H1 (cell line): ENCODE measurements at regions not wholly inside any gene's neighbourhood (a gene's known extent, or its start where the extent isn't known, plus 50 kb on each side); places are given as distances from the start of the nearest gene placed in this dataset.

Source experiments
- CTCF ChIA-PET: fragments of 300-600 bp; sonication (Branson Sonifier 250); formaldehyde crosslinking; loops from one replicate; lab custom pipeline; 2021; ENCODE audit not compliant: partially characterized antibody; lab: Charles Lee
- POLR2A ChIA-PET: fragments of 300-600 bp; sonication (Branson Sonifier 250); formaldehyde crosslinking; loops from one replicate; lab custom pipeline; 2021; ENCODE audit warnings: inconsistent platforms; ENCODE audit not compliant: partially characterized antibody; lab: Charles Lee
- DNase-seq, 2 experiments: peaks; one replicate each; pipeline versions ENCODE4 v3.0.0 to v3.0.0-alpha.2; 2010 to 2022; ENCODE audit warnings: low spot score in 2 of 2, low read depth in 1 of 2, mixed read lengths in 1 of 2
- FAIRE-seq: peaks from 2 replicates; lab custom pipeline; 2011; peaks lifted over from hg19 to GRCh38; lab: Jason Lieb, UNC
- H2AFZ ChIP-seq: 2 replicates; pipeline ENCODE4 v1.8.1; 2012; ENCODE audit warnings: low read length, inconsistent platforms
- H2AK5ac ChIP-seq: 2 replicates; pipeline ENCODE4 v1.6.1; 2013; ENCODE audit warnings: low read depth, low read length
- H2BK120ac ChIP-seq: replicated peaks from 2 replicates; pipeline ENCODE3; 2013; ENCODE audit warnings: low read depth, low read length, inconsistent platforms
- H2BK12ac ChIP-seq: 2 replicates; pipeline ENCODE4 v1.6.1; 2013; ENCODE audit warnings: low read depth, low read length
- H2BK15ac ChIP-seq: 2 replicates; pipeline ENCODE4 v1.6.1; 2013; ENCODE audit warnings: low read length
- H2BK20ac ChIP-seq: 2 replicates; pipeline ENCODE4 v1.6.1; 2013; ENCODE audit warnings: low read length
- H2BK5ac ChIP-seq: 2 replicates; pipeline ENCODE4 v1.6.1; 2013; ENCODE audit warnings: low read depth, low read length
- H3K14ac ChIP-seq: 2 replicates; pipeline ENCODE4 v1.6.1; 2013; ENCODE audit warnings: inconsistent platforms; ENCODE audit not compliant: insufficient read length
- H3K18ac ChIP-seq: 2 replicates; pipeline ENCODE4 v1.6.1; 2013; ENCODE audit warnings: low read length; ENCODE audit errors: extremely low read depth
- H3K23ac ChIP-seq: 2 replicates; pipeline ENCODE4 v1.6.1; 2013; ENCODE audit warnings: inconsistent platforms; ENCODE audit not compliant: insufficient read length
- H3K23me2 ChIP-seq: 2 replicates; pipeline ENCODE4 v1.6.1; 2013; ENCODE audit warnings: low read depth, low read length
- H3K27ac ChIP-seq: 2 replicates; pipeline ENCODE4 v1.6.1; 2011; ENCODE audit warnings: low read depth, low read length, inconsistent platforms
- H3K27me3 ChIP-seq, 4 experiments: replicated peaks in 1 of 4; 1 replicate in 1 of 4; 2 replicates in 3 of 4; pipeline versions ENCODE4 v1.6.1 to v1.8.1; 2011 to 2013; ENCODE audit warnings: low read length in 3 of 4, mild to moderate bottlenecking in 3 of 4, inconsistent platforms in 2 of 4, mixed read lengths in 2 of 4, moderate library complexity in 1 of 4; ENCODE audit not compliant: control insufficient read depth in 3 of 4, insufficient read depth in 3 of 4; ENCODE audit errors: extremely low read depth in 1 of 4
- H3K36me3 ChIP-seq, 4 experiments: 2 replicates each; pipeline versions ENCODE4 v1.6.1 to v1.8.1; 2011 to 2013; ENCODE audit warnings: mild to moderate bottlenecking in 4 of 4, low read length in 3 of 4, moderate library complexity in 2 of 4, control low read depth in 1 of 4, inconsistent platforms in 1 of 4; ENCODE audit not compliant: insufficient read depth in 4 of 4, control insufficient read depth in 2 of 4
- H3K4ac ChIP-seq: replicated peaks from 2 replicates; pipeline ENCODE3; 2013; ENCODE audit warnings: low read length, low read depth, mixed read lengths, inconsistent platforms; ENCODE audit not compliant: insufficient read length
- H3K4me1 ChIP-seq, 4 experiments: replicated peaks in 1 of 4; 1 replicate in 1 of 4; 2 replicates in 3 of 4; pipeline versions ENCODE4 v1.6.1 to v1.8.1; 2011 to 2013; ENCODE audit warnings: low read length in 3 of 4, inconsistent platforms in 2 of 4, mixed read lengths in 1 of 4; ENCODE audit not compliant: insufficient read depth in 4 of 4, control insufficient read depth in 3 of 4
- H3K4me2 ChIP-seq, 2 experiments: 2 replicates each; pipeline versions ENCODE4 v1.6.1 to v1.8.1; 2011 to 2013; ENCODE audit warnings: low read depth in 2 of 2, low read length in 2 of 2, control low read depth in 1 of 2, inconsistent platforms in 1 of 2, mild to moderate bottlenecking in 1 of 2; ENCODE audit not compliant: insufficient read depth in 1 of 2
- H3K4me3 ChIP-seq, 4 experiments: fragments of 200-600, 300-600 bp in 1 of 4; sonication (generic), shearing (Covaris generic), sonication (Bioruptor Twin) in 1 of 4; 2 replicates each; pipeline versions ENCODE4 v1.5.1 to v1.8.1; 2011 to 2016; ENCODE audit warnings: low read length in 4 of 4, low read depth in 3 of 4, control low read depth in 2 of 4, inconsistent platforms in 2 of 4, mild to moderate bottlenecking in 2 of 4, mixed read lengths in 1 of 4, moderate library complexity in 1 of 4; ENCODE audit not compliant: insufficient read depth in 2 of 4; ENCODE audit errors: extremely low read depth in 1 of 4
- H3K56ac ChIP-seq: replicated peaks from 2 replicates; pipeline ENCODE3; 2013; ENCODE audit warnings: low read depth, mild to moderate bottlenecking, mixed read lengths, low read length, inconsistent platforms; ENCODE audit not compliant: insufficient read length
- H3K79me1 ChIP-seq: 2 replicates; pipeline ENCODE4 v1.6.1; 2013; ENCODE audit warnings: low read depth, low read length, control low read depth
- H3K79me2 ChIP-seq, 2 experiments: 2 replicates each; pipeline versions ENCODE4 v1.6.1 to v1.8.1; 2012 to 2013; ENCODE audit warnings: low read length in 2 of 2, mild to moderate bottlenecking in 2 of 2, inconsistent platforms in 1 of 2; ENCODE audit not compliant: insufficient read depth in 2 of 2, control insufficient read depth in 1 of 2
- H3K9ac ChIP-seq, 4 experiments: replicated peaks in 1 of 4; 1 replicate in 1 of 4; 2 replicates in 3 of 4; pipeline versions ENCODE4 v1.6.1 to v1.8.1; 2011 to 2013; ENCODE audit warnings: low read depth in 3 of 4, low read length in 3 of 4, control low read depth in 2 of 4, mild to moderate bottlenecking in 2 of 4, moderate library complexity in 2 of 4, inconsistent platforms in 1 of 4; ENCODE audit errors: extremely low read depth in 1 of 4
- H3K9me3 ChIP-seq, 2 experiments: 2 replicates each; pipeline versions ENCODE4 v1.6.1 to v1.8.1; 2012 to 2013; ENCODE audit warnings: mild to moderate bottlenecking in 2 of 2, moderate library complexity in 2 of 2, control low read depth in 1 of 2, inconsistent platforms in 1 of 2, low read depth in 1 of 2, low read length in 1 of 2, mixed read lengths in 1 of 2; ENCODE audit not compliant: insufficient read depth in 2 of 2
- H4K20me1 ChIP-seq, 2 experiments: replicated peaks in 1 of 2; 2 replicates each; pipeline versions ENCODE3 to v1.8.1; 2011 to 2013; ENCODE audit warnings: inconsistent platforms in 2 of 2, low read length in 2 of 2, mild to moderate bottlenecking in 1 of 2; ENCODE audit not compliant: insufficient read depth in 2 of 2, control insufficient read depth in 1 of 2
- H4K5ac ChIP-seq: 2 replicates; pipeline ENCODE4 v1.6.1; 2013; ENCODE audit warnings: low read length, low read depth, mixed read lengths, inconsistent platforms; ENCODE audit not compliant: insufficient read length
- H4K8ac ChIP-seq: 2 replicates; pipeline ENCODE4 v1.8.0; 2013; ENCODE audit warnings: mild to moderate bottlenecking, moderate library complexity, low read length, inconsistent platforms; ENCODE audit not compliant: insufficient read depth; ENCODE audit errors: extremely low read depth
- H4K91ac ChIP-seq: replicated peaks from 2 replicates; pipeline ENCODE3; 2013; ENCODE audit warnings: low read length, mixed read lengths, inconsistent platforms; ENCODE audit not compliant: insufficient read length
- CBX8 ChIP-seq: fragments of 300-800, 300-1000 bp; sonication (generic); IDR thresholded peaks from 2 replicates; pipeline ENCODE4 v1.7.1; 2016; ENCODE audit warnings: low read depth, low read length, borderline replicate concordance
- HDAC2 ChIP-seq, 2 experiments: fragments of 300-600 bp in 1 of 2; sonication (generic) in 1 of 2; IDR thresholded peaks; 2 replicates each; pipeline ENCODE4 v1.6.1; 2011 to 2012; ENCODE audit warnings: low read depth in 2 of 2, low read length in 2 of 2, mild to moderate bottlenecking in 2 of 2, moderate library complexity in 2 of 2, borderline replicate concordance in 1 of 2, inconsistent platforms in 1 of 2
- KDM1A ChIP-seq: fragments of 200-600, 300-600 bp; sonication (generic); IDR thresholded peaks from 2 replicates; pipeline ENCODE4 v1.7.1; 2016; ENCODE audit warnings: mild to moderate bottlenecking, low read length, borderline replicate concordance
- KDM4A ChIP-seq: IDR thresholded peaks from one replicate; pipeline ENCODE4 v1.7.1; 2012; ENCODE audit warnings: low read depth, mild to moderate bottlenecking, moderate library complexity, low read length, inconsistent platforms; ENCODE audit not compliant: severe bottlenecking
- POU5F1 ChIP-seq: IDR thresholded peaks from 2 replicates; pipeline ENCODE4 v1.6.1; 2011; ENCODE audit warnings: low read depth, mild to moderate bottlenecking, low read length, moderate library complexity
- SP1 ChIP-seq: IDR thresholded peaks from 2 replicates; pipeline ENCODE4 v1.6.1; 2011; ENCODE audit warnings: low read depth, low read length
- WGBS, 2 experiments: shearing (Covaris generic) in 1 of 2; methylation state at CpG; one replicate each; pipeline versions ENCODE4 v1.1.6 to v1.1.7; 2013 to 2015; ENCODE audit warnings: low lambda C conversion rate in 2 of 2, mixed read lengths in 2 of 2, inconsistent platforms in 1 of 2, low coverage in 1 of 2, missing lambda C conversion rate in 1 of 2; ENCODE audit not compliant: insufficient replicate concordance in 2 of 2, insufficient coverage in 1 of 2, insufficient read length in 1 of 2; ENCODE audit errors: extremely low coverage in 1 of 2, missing lambda C conversion rate in 1 of 2; 5-methylcytosine and 5-hydroxymethylcytosine counted together
- TF ChIP-seq, protein P1 (sequence below): IDR thresholded peaks from 2 replicates; pipeline ENCODE4 v1.6.1; 2011; ENCODE audit warnings: low read length, improper control_type of control experiment
- TF ChIP-seq, protein P2 (sequence below), 3 experiments: IDR thresholded peaks; 1 replicate in 2 of 3; 2 replicates in 1 of 3; pipeline versions ENCODE4 v1.5.1 to v1.6.1; 2011; ENCODE audit warnings: low read length in 3 of 3, mild to moderate bottlenecking in 3 of 3, inconsistent platforms in 2 of 3, low read depth in 1 of 3, moderate library complexity in 1 of 3; ENCODE audit not compliant: insufficient read depth in 1 of 3; ENCODE audit errors: control extremely low read depth in 1 of 3

DNA sequence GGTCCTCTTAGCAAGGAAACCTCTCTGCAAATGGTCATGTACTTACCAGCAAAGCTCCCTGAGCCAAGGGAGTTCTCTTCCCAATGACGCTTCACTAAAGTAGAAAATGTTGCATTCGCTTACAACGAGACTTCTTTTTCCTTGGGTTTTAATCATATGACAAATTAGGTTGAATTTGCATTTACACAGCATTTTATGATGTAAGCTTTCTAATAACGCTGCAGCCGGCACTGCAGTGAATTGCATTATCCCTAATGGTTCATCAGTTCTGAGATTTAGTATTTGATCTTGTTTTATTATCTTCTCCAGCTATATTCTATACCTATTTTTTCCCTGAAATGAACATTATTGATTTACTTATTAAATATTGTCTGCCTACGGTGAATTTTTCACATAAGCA lies 339.3 kb upstream of the PFKP start:
- ChIA-PET CTCF (no interaction called here), POLR2A (no interaction called here)
- TF ChIP-seq CBX8: no peak
- TF ChIP-seq POU5F1: no peak
- TF ChIP-seq, protein P1, sequence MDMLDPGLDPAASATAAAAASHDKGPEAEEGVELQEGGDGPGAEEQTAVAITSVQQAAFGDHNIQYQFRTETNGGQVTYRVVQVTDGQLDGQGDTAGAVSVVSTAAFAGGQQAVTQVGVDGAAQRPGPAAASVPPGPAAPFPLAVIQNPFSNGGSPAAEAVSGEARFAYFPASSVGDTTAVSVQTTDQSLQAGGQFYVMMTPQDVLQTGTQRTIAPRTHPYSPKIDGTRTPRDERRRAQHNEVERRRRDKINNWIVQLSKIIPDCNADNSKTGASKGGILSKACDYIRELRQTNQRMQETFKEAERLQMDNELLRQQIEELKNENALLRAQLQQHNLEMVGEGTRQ: no peak
- TF ChIP-seq, protein P2, sequence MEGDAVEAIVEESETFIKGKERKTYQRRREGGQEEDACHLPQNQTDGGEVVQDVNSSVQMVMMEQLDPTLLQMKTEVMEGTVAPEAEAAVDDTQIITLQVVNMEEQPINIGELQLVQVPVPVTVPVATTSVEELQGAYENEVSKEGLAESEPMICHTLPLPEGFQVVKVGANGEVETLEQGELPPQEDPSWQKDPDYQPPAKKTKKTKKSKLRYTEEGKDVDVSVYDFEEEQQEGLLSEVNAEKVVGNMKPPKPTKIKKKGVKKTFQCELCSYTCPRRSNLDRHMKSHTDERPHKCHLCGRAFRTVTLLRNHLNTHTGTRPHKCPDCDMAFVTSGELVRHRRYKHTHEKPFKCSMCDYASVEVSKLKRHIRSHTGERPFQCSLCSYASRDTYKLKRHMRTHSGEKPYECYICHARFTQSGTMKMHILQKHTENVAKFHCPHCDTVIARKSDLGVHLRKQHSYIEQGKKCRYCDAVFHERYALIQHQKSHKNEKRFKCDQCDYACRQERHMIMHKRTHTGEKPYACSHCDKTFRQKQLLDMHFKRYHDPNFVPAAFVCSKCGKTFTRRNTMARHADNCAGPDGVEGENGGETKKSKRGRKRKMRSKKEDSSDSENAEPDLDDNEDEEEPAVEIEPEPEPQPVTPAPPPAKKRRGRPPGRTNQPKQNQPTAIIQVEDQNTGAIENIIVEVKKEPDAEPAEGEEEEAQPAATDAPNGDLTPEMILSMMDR (IDR thresholded peaks at IDR 0.05; ENCODE audit: control extremely low read depth in 1 of 3, insufficient read depth in 1 of 3, low read depth in 1 of 3, low read length in 3 of 3): no peak
- no peak for TF ChIP-seq SP1
- TF ChIP-seq HDAC2 (IDR thresholded peaks at IDR 0.05; ENCODE audit: borderline replicate concordance in 1 of 2, low read depth in 2 of 2, low read length in 2 of 2): no peak
- TF ChIP-seq KDM1A: no peak
- no peak for TF ChIP-seq KDM4A
- Histone ChIP-seq H2AK5ac (no peak overlapping the region), H3K4me2 (no peak overlapping the region), H3K14ac (no peak overlapping the region), H4K20me1 (no peaks in the 10 kb centered on the region), H3K4ac (no peak overlapping the region), H3K36me3 (no peaks in the 10 kb centered on the region), H2BK120ac (no peak overlapping the region), H3K79me1 (no peaks in the 10 kb centered on the region), H4K5ac (no peak overlapping the region), H3K23me2 (no peaks in the 10 kb centered on the region; the same call in 1 of the 2 replicates), H2BK5ac (no peak overlapping the region), H2BK20ac (no peak overlapping the region), H2BK12ac (no peak overlapping the region), H3K56ac (no peak overlapping the region), H2AFZ (no peak overlapping the region), H3K18ac (no peak overlapping the region), H3K23ac (no peak overlapping the region), H3K4me1 (no peaks in the 10 kb centered on the region), H3K79me2 (no peaks in the 10 kb centered on the region), H4K91ac (no peak overlapping the region), H3K27me3 (no peaks in the 10 kb centered on the region), H3K27ac (no peak overlapping the region), H3K4me3 (no peak overlapping the region), H3K9me3 (0 out of 4 replicates have a peak, but pooled peaks cover 0 to 3% of the 10 kb centered on the region in 2 experiments), H2BK15ac (no peak overlapping the region), H3K9ac (no peak overlapping the region), H4K8ac (no peak overlapping the region)
- no peak for DNase-seq
- FAIRE-seq: no peak
- 93% methylated on average over 6 of the region's 6 CpGs; no CpG with 5 or more reads in 1 of the 2 experiments for WGBS, 2 experiments
